NOMO-1 treated with DMSO at 0.1 percent for 48 hours (cell line): ENCODE measurements at regions not wholly inside any gene's neighbourhood (a gene's known extent, or its start where the extent isn't known, plus 50 kb on each side); places are given as distances from the start of the nearest gene placed in this dataset.
"Not testable (repeated sequence)": the region's sequence is repeated elsewhere in the genome, so short reads cannot be mapped to it uniquely, and the experiment has no call there.

Experiments
- DNase-seq: peaks from one replicate; lab custom pipeline; 2025; ENCODE audit not compliant: unreplicated experiment; lab: John Stamatoyannopoulos, UW

DNA sequence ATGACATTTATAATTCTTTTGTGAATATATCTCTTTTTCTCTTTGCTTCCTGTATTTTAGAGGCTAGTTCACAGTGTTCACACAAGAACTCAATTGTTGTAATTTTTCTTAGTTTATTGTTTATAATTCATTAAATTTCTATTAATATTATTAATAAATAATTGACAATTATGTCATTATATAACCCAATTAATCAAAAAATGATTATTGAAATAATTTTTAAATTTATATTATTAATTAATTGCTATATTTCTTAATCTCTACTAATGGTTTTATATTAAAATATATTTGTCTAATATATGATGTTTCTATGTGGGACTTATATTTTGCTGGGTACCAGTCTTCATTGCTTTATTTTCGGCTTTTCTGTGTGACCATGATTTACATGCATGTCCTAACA, 618.4 kb downstream of the CDH9 start:
- DNase-seq = no peak

- no peak for DNase-seq
Measured at GRCh38 chr5:26416911-26417310, 621.5 kb downstream of the CDH9 start.

- DNase-seq = no peak
Measured at GRCh38 chr5:26415987-26416779, 622.2 kb downstream of the CDH9 start.

DNA sequence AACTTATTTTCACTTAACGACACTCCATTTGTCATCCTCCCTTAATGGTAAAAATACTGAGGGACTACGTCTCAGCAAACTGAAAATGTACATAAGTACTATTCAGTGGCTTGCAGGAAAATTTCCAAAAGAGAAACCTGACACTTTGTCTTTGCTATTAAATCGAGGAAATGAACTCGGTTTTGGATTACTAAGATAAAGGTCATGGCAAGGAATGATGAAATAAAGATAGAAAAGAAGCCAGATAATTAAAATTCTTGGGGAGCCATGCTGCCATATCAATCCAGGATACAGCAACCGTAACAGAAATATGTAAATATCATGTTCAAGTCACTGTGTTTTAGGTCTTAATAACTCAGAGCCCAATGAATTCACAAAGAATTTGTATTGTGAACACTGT, 647.8 kb downstream of the CDH9 start:
- no peak for DNase-seq

DNA sequence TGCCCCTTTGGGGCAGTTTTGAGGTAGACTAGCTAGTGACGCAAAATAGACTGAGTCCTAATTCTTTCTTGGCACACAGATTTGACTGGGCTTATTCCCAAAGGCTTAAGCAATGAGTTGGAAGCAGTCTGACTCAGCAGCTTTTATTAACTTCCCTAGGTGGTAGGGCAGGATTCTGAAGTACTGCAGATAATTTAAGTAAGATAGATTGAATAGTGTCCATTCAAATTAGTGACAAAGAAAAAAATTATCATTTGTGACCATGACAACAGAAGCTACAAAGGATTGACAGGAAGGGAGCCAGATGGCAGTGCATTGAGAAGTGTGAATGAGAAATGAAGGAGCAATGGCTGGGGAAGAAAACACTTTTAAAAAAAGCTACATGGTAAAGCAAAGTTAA, 649.4 kb downstream of the CDH9 start:
- no peak for DNase-seq

GRCh38 chr5:26386532-26386931, 651.9 kb downstream of the CDH9 start:
- no peak for DNase-seq

- DNase-seq = not testable (repeated sequence)
Measured at GRCh38 chr5:26364624-26365023, 673.8 kb downstream of the CDH9 start.

DNA sequence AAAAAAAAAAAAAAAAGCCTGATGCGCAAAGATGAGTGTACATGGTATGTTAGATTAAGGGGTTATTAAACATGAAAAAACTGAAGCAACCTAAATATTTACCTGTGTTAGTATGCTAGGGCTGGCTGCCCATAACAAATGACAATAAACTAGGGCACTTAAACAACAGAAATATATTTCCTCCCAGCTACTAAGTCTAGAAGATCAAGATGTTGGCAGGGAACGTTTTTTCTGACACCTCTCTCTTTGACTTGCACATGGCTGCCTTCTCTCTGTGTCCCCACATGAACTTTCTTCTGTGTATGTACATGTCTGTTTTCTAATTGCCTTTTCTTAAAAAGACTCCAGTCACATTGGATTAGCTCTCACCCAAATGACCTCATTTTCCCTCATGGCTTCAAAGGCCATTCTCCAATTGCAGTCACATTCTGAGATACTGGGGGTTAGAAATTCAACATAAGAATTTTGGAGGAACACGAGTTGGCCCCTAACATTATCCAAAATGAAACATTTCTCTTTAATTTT, 694.5 kb downstream of the CDH9 start:
- DNase-seq = no peak

DNA sequence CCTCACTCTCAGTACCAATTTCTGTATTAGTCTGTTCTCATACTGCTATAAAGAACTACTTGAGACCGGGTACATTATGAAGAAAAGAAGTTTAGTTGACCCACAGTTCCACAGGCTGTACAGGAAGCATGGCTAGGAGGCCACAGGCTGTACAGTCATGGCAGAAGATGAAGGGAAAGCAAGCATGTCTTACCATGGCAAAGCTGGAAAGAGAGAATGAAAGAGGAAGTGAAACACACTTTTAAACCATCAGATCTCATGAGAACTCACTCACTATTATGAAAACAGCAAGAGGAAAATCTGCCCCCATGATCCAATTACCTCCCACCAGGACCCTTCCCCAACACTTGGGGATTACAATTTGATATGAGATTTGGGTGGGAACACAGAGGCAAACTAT, 698.8 kb downstream of the CDH9 start:
- peak; percentile 79 for DNase-seq

GRCh38 chr5:26329562-26330189, 708.7 kb downstream of the CDH9 start:
- peak; percentile 70 for DNase-seq

GRCh38 chr5:26326153-26326759, 712.1 kb downstream of the CDH9 start:
- no peak for DNase-seq

DNA sequence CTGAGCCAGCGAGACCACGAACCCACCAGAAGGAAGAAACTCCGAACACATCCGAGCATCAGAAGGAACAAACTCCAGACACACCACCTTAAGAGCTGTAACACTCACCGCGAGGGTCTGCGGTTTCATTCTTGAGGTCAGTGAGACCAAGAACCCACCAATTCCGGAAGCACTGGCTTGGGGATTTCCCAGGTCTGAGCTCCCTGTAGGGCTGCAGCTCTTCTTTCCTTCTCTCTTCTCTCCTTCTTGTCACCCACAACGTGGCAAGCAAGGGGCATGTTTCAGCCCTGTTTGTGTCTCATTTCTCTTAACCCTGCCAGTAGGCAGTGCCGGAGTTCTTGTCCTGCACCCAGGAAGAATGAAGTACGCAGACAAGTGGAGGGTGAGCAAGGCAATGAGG, 713.0 kb downstream of the CDH9 start:
- DNase-seq = peak; percentile 31

- DNase-seq = not testable (repeated sequence)
Measured at GRCh38 chr5:26324273-26324895, 714.0 kb downstream of the CDH9 start.

- DNase-seq = no peak
Measured at GRCh38 chr5:26323794-26324193, 714.6 kb downstream of the CDH9 start.

DNA sequence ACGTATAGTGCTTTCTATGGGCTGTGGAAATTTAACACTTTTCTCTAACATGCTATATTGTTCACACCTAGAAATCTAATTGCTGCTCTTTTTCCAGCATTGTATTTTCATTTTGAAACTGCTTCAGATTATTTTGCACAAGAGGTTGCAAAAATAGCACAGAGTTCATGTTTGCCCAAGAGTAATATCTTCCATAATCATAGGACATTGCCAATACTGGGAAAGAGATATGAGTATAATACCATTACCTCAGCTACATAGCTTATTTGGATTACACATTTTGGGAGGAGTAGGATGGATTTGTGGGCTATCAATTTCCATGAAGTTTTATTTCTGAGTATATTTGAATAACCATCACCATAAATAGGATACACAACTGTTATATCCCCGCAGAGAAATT, 717.1 kb downstream of the CDH9 start:
- no peak for DNase-seq

DNA sequence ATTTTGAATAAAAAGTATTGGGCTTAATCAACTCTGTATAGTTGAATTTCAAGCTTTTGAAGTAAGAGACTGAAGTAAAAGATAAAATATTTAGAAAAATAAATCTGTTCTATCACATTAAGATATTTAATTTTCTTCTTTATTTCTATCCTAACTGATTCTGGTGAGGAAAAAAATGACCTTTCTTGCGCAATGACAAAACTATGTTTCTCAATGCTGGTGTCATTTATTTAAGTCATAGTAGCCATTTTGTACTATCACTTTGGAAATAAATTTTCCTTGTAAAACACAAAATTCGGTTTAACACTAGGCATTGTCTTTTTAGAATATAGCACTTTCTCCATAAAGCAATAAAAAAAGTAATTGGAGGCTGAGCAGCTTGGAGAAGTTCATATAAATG, 728.0 kb downstream of the CDH9 start:
- DNase-seq = peak; percentile 15

GRCh38 chr5:26295541-26295940, 742.8 kb downstream of the CDH9 start:
- no peak for DNase-seq

- DNase-seq = no peak
Measured at GRCh38 chr5:26282190-26282589, 756.2 kb downstream of the CDH9 start.

DNA sequence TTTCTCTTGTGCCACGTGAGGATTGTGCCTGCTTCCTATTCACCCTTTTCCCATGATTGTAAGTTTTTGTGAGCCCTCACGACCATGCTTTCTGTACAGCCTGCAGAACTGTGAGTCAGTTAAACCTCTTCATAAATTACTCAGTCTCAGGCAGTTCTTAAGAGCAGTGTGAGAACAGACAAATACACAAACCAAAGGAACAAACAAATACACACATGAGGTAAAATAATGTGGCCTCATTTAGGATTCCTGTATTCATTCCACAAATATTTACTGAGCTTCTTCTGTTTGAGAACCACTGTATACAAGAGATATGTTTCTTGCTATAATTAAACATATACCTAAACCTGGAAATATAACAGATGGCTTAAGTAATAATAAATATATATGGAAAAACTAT, 760.3 kb downstream of the CDH9 start:
- no peak for DNase-seq

DNA sequence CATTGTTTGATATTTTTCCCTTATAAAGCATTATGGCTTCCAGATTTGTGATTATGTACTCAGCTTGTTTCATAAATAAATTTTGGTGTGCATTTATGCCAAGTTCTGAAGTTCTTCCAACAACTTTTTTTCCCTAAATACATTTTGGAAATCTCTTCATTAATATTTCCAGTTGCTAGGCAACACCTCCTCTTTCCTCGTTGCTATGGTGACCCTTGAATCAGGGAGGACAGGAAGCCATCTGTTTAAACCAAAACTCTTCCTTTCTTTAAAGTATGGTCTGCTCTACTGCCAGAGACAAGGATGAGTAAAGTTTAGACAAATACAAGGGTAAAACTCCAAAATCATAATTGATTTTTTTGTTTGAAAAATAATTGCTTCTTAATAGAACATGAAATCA, 779.3 kb downstream of the CDH9 start:
- DNase-seq = no peak

DNA sequence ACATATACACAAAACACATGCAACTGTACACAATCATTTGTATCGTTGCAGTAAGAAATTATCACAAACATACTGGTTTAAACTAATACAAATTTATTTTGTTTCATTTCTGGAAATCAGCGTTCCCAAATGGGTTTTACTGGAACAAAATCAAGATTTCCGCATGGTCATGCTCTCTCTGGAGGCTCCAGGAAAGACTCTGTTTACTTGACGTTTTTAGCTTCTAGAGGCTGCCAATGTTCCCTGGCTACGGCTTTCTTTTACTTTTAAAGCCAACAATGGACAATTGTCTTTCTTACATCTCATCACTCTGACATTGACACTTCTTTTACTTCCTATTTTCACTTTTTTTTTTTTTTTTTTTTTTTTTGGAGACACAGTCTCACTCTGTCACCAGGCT, 793.1 kb downstream of the CDH9 start:
- DNase-seq = peak; percentile 10

DNA sequence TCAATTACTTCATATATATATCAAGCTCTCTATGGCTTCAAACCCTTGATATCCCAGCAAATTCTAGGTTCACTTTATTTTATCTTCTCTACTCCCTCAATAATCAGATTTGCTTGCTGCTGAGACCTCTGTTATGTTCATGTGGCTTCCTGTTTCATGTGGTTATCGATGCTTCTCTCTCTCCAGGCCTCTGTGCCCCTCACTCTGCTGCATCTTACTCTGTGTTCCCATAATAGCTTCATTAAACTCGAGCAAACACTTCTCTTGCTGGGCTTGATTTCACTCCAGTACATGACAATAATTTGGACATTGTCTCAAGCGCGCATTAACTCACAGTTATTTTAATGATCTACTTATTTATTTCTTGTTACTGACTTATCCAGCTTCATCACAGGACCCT, 798.8 kb downstream of the CDH9 start:
- no peak for DNase-seq
